GM12878 (cell line): ENCODE measurements at regions not wholly inside any gene's neighbourhood (a gene's known extent, or its start where the extent isn't known, plus 50 kb on each side); places are given as distances from the start of the nearest gene placed in this dataset.

Experiments
- ATAC-seq: fragments of 200-7000 bp; cut with Tn5 transposase; 3 replicates; pipeline ENCODE4 v1.9.1; 2020; ENCODE audit warnings: mild to moderate bottlenecking, moderate library complexity
- BruUV-seq: library from RNA; stranded (reverse); fragments of 400-500 nt; replicated peaks from 2 replicates; lab custom pipeline; 2021; lab: Mats Ljungman, UMichigan
- CTCF ChIA-PET: fragments of 300-600 bp; sonication (Branson Sonifier 250); formaldehyde crosslinking; extraction: SDS; loops from one replicate; lab custom pipeline; 2021; ENCODE audit warnings: inconsistent platforms; lab: Yijun Ruan, JAX
- POLR2A ChIA-PET: fragments of 350-600 bp; formaldehyde crosslinking; extraction: SDS; loops from one replicate; lab custom pipeline; 2021; ENCODE audit warnings: inconsistent platforms; lab: Charles Lee
- RAD21 ChIA-PET: fragments of 300-600 bp; sonication (Branson Sonifier 250); formaldehyde crosslinking; loops from one replicate; lab custom pipeline; 2023; ENCODE audit warnings: antibody characterized with exemption; ENCODE audit not compliant: unreplicated experiment; lab: Charles Lee
- SMC1A ChIA-PET: fragments of 300-600 bp; sonication (Branson Sonifier 250); formaldehyde crosslinking; loops from one replicate; lab custom pipeline; 2023; ENCODE audit not compliant: unreplicated experiment, uncharacterized antibody; lab: Charles Lee
- DNase-seq: peaks from one replicate; pipeline ENCODE4 v3.0.0-alpha.2; 2011; ENCODE audit warnings: low read depth, low spot score
- FAIRE-seq: peaks from 3 replicates; lab custom pipeline; 2011; peaks lifted over from hg19 to GRCh38; lab: Jason Lieb, UNC
- H2AFZ ChIP-seq: 2 replicates; pipeline ENCODE4 v1.6.0; 2011; ENCODE audit warnings: low read depth, low read length, control low read depth; ENCODE audit not compliant: control insufficient read depth
- H3K27ac ChIP-seq: 2 replicates; pipeline ENCODE4 v1.5.1; 2011; ENCODE audit warnings: control low read depth; ENCODE audit not compliant: control insufficient read depth, insufficient read depth
- H3K27me3 ChIP-seq, 2 experiments: replicated peaks in 1 of 2; 2 replicates each; pipeline versions ENCODE4 v1.6.0 to v1.6.1; 2011; ENCODE audit warnings: low read length in 1 of 2; ENCODE audit not compliant: control insufficient read depth in 2 of 2, insufficient read depth in 2 of 2
- H3K36me3 ChIP-seq, 2 experiments: 2 replicates each; pipeline ENCODE4 v1.5.1; 2011; ENCODE audit warnings: low read length in 1 of 2; ENCODE audit not compliant: control insufficient read depth in 2 of 2, insufficient read depth in 2 of 2
- H3K4me1 ChIP-seq: 2 replicates; pipeline ENCODE4 v1.6.1; 2011; ENCODE audit warnings: mild to moderate bottlenecking, low read length, moderate library complexity, mixed read lengths; ENCODE audit not compliant: control insufficient read depth, insufficient read depth
- H3K4me2 ChIP-seq: 2 replicates; pipeline ENCODE4 v1.6.0; 2011; ENCODE audit warnings: control low read depth; ENCODE audit not compliant: control insufficient read depth, insufficient read depth
- H3K4me3 ChIP-seq: fragments of 200-600 bp; sonication (generic); 2 replicates; pipeline ENCODE4 v1.5.1; 2016
- H3K79me2 ChIP-seq: 2 replicates; pipeline ENCODE4 v1.6.0; 2011; ENCODE audit warnings: low read length; ENCODE audit not compliant: control insufficient read depth, insufficient read depth
- H3K9ac ChIP-seq: 2 replicates; pipeline ENCODE4 v1.8.0; 2011; ENCODE audit warnings: low read length, control low read depth, mixed read lengths; ENCODE audit not compliant: control insufficient read depth, insufficient read depth
- H3K9me3 ChIP-seq: replicated peaks from 3 replicates; pipeline ENCODE4 v1.5.1; 2011; ENCODE audit warnings: mild to moderate bottlenecking, low read length; ENCODE audit not compliant: control insufficient read depth, insufficient read depth
- H4K20me1 ChIP-seq: 2 replicates; pipeline ENCODE4 v1.6.0; 2011; ENCODE audit not compliant: control insufficient read depth, insufficient read depth
- BHLHE40 ChIP-seq, 2 experiments: fragments of 450-650 bp in 1 of 2; IDR thresholded peaks; 2 replicates each; pipeline ENCODE4 v1.6.1; 2011 to 2017; ENCODE audit warnings: low read depth in 2 of 2, borderline replicate concordance in 1 of 2, improper control_type of control experiment in 1 of 2, low read length in 1 of 2, mild to moderate bottlenecking in 1 of 2
- FOXM1 ChIP-seq: IDR thresholded peaks from 2 replicates; pipeline ENCODE4 v1.6.1; 2012; ENCODE audit warnings: low read depth, mild to moderate bottlenecking, inconsistent platforms, low read length, moderate library complexity
- IKZF2 ChIP-seq, 2 experiments: fragments of 450-650 bp; IDR thresholded peaks; 2 replicates each; pipeline ENCODE4 v1.6.1; 2017; ENCODE audit warnings: mild to moderate bottlenecking in 2 of 2, moderate library complexity in 2 of 2
- MYB ChIP-seq: fragments of 150-350 bp; IDR thresholded peaks from 2 replicates; pipeline ENCODE4 v1.6.1; 2014; ENCODE audit warnings: mild to moderate bottlenecking, low read depth, low read length, borderline replicate concordance
- PAX5 ChIP-seq: IDR thresholded peaks from 2 replicates; pipeline ENCODE4 v1.6.1; 2011; ENCODE audit warnings: low read depth, low read length, borderline replicate concordance
- POLR2AphosphoS5 ChIP-seq: IDR thresholded peaks from 2 replicates; pipeline ENCODE4 v1.6.1; 2011; ENCODE audit warnings: mild to moderate bottlenecking, low read length, inconsistent platforms
- RB1 ChIP-seq: fragments of 450-650 bp; formaldehyde crosslinking; IDR thresholded peaks from 2 replicates; pipeline ENCODE4 v1.6.1; 2017; ENCODE audit warnings: mild to moderate bottlenecking, borderline replicate concordance
- RUNX3 ChIP-seq: IDR thresholded peaks from 2 replicates; pipeline ENCODE4 v1.6.1; 2012; ENCODE audit warnings: low read length, inconsistent platforms
- SIX5 ChIP-seq: IDR thresholded peaks from 2 replicates; pipeline ENCODE4 v1.6.1; 2011; ENCODE audit warnings: mild to moderate bottlenecking, low read depth, low read length, moderate library complexity; ENCODE audit not compliant: severe bottlenecking
- SMAD1 ChIP-seq: fragments of 450-650 bp; IDR thresholded peaks from 2 replicates; pipeline ENCODE4 v1.6.1; 2018; ENCODE audit warnings: mild to moderate bottlenecking, low read depth; ENCODE audit not compliant: partially characterized antibody
- SMARCA5 ChIP-seq: fragments of 450-650 bp; IDR thresholded peaks from 2 replicates; pipeline ENCODE4 v1.6.1; 2017; ENCODE audit warnings: mild to moderate bottlenecking
- SUPT20H ChIP-seq: IDR thresholded peaks from 2 replicates; pipeline ENCODE4 v1.6.1; 2011; ENCODE audit warnings: low read depth, mild to moderate bottlenecking, low read length, moderate library complexity, borderline replicate concordance; ENCODE audit not compliant: control insufficient read depth
- SUZ12 ChIP-seq: fragments of 200-600 bp; sonication (generic); IDR thresholded peaks from one replicate; pipeline ENCODE4 v1.6.1; 2018; ENCODE audit warnings: antibody characterized with exemption, mild to moderate bottlenecking; ENCODE audit not compliant: unreplicated experiment
- TCF7 ChIP-seq: IDR thresholded peaks from 2 replicates; pipeline ENCODE4 v1.6.1; 2014; ENCODE audit warnings: antibody characterized with exemption, borderline replicate concordance
- ZSCAN29 ChIP-seq: fragments of 450-650 bp; IDR thresholded peaks from 2 replicates; pipeline ENCODE4 v1.6.1; 2017; ENCODE audit warnings: mild to moderate bottlenecking, moderate library complexity
- WGBS: methylation state at CpG from one replicate; pipeline ENCODE4 v1.1.6; 2016; ENCODE audit warnings: low lambda C conversion rate; ENCODE audit not compliant: insufficient replicate concordance, insufficient coverage; ENCODE audit errors: missing lambda C conversion rate; 5-methylcytosine and 5-hydroxymethylcytosine counted together
- in situ Hi-C: fragments of 300-500 bp; cut with MboI; formaldehyde crosslinking; loops from 9 replicates; pipeline ENCODE4 v1.14.3; 2018; ENCODE audit warnings: mixed read lengths
- intact Hi-C: fragments of 100-400 bp; cut with micrococcal nuclease; formaldehyde crosslinking; loops from one replicate; pipeline ENCODE4 v1.14.2; 2022; ENCODE audit not compliant: unreplicated experiment
- TF ChIP-seq, protein P1 (sequence below): fragments of 150-350 bp; IDR thresholded peaks from 2 replicates; pipeline ENCODE4 v1.6.1; 2016; ENCODE audit warnings: low read depth, low read length
- TF ChIP-seq, protein P2 (sequence below): fragments of 450-650 bp; IDR thresholded peaks from 2 replicates; pipeline ENCODE4 v1.6.1; 2017; ENCODE audit warnings: mild to moderate bottlenecking, low read depth, inconsistent platforms; ENCODE audit not compliant: poor library complexity, severe bottlenecking
- TF ChIP-seq, protein P3 (sequence below): IDR thresholded peaks from 2 replicates; pipeline ENCODE4 v1.6.1; 2012; ENCODE audit warnings: mild to moderate bottlenecking, low read depth, low read length

- intact Hi-C loops (no loop called here), in situ Hi-C loops (no loop called here)
- H3K9me3 ChIP-seq, result no peaks in the 10 kb centered on the region; the same call in 2 of the 3 replicates
- H3K36me3 ChIP-seq, result no peaks in the 10 kb centered on the region
- TF ChIP-seq RB1 (no peak), SUZ12 (no peak), SIX5 (no peak), MYB (no peak), SUPT20H (no peak), ZSCAN29 (no peak), SMARCA5 (no peak), SMAD1 (no peak), BHLHE40 (IDR thresholded peaks at IDR 0.05; ENCODE audit: borderline replicate concordance in 1 of 2, low read depth in 2 of 2, low read length in 1 of 2) (no peak), IKZF2 (IDR thresholded peaks at IDR 0.05) (no peak), FOXM1 (no peak), TCF7 (no peak), PAX5 (no peak), POLR2AphosphoS5 (no peak), RUNX3 (no peak)
- TF ChIP-seq, protein P1, sequence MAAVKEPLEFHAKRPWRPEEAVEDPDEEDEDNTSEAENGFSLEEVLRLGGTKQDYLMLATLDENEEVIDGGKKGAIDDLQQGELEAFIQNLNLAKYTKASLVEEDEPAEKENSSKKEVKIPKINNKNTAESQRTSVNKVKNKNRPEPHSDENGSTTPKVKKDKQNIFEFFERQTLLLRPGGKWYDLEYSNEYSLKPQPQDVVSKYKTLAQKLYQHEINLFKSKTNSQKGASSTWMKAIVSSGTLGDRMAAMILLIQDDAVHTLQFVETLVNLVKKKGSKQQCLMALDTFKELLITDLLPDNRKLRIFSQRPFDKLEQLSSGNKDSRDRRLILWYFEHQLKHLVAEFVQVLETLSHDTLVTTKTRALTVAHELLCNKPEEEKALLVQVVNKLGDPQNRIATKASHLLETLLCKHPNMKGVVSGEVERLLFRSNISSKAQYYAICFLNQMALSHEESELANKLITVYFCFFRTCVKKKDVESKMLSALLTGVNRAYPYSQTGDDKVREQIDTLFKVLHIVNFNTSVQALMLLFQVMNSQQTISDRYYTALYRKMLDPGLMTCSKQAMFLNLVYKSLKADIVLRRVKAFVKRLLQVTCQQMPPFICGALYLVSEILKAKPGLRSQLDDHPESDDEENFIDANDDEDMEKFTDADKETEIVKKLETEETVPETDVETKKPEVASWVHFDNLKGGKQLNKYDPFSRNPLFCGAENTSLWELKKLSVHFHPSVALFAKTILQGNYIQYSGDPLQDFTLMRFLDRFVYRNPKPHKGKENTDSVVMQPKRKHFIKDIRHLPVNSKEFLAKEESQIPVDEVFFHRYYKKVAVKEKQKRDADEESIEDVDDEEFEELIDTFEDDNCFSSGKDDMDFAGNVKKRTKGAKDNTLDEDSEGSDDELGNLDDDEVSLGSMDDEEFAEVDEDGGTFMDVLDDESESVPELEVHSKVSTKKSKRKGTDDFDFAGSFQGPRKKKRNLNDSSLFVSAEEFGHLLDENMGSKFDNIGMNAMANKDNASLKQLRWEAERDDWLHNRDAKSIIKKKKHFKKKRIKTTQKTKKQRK, result no peak
- TF ChIP-seq, protein P2, sequence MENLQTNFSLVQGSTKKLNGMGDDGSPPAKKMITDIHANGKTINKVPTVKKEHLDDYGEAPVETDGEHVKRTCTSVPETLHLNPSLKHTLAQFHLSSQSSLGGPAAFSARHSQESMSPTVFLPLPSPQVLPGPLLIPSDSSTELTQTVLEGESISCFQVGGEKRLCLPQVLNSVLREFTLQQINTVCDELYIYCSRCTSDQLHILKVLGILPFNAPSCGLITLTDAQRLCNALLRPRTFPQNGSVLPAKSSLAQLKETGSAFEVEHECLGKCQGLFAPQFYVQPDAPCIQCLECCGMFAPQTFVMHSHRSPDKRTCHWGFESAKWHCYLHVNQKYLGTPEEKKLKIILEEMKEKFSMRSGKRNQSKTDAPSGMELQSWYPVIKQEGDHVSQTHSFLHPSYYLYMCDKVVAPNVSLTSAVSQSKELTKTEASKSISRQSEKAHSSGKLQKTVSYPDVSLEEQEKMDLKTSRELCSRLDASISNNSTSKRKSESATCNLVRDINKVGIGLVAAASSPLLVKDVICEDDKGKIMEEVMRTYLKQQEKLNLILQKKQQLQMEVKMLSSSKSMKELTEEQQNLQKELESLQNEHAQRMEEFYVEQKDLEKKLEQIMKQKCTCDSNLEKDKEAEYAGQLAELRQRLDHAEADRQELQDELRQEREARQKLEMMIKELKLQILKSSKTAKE, result no peak
- TF ChIP-seq, protein P3, sequence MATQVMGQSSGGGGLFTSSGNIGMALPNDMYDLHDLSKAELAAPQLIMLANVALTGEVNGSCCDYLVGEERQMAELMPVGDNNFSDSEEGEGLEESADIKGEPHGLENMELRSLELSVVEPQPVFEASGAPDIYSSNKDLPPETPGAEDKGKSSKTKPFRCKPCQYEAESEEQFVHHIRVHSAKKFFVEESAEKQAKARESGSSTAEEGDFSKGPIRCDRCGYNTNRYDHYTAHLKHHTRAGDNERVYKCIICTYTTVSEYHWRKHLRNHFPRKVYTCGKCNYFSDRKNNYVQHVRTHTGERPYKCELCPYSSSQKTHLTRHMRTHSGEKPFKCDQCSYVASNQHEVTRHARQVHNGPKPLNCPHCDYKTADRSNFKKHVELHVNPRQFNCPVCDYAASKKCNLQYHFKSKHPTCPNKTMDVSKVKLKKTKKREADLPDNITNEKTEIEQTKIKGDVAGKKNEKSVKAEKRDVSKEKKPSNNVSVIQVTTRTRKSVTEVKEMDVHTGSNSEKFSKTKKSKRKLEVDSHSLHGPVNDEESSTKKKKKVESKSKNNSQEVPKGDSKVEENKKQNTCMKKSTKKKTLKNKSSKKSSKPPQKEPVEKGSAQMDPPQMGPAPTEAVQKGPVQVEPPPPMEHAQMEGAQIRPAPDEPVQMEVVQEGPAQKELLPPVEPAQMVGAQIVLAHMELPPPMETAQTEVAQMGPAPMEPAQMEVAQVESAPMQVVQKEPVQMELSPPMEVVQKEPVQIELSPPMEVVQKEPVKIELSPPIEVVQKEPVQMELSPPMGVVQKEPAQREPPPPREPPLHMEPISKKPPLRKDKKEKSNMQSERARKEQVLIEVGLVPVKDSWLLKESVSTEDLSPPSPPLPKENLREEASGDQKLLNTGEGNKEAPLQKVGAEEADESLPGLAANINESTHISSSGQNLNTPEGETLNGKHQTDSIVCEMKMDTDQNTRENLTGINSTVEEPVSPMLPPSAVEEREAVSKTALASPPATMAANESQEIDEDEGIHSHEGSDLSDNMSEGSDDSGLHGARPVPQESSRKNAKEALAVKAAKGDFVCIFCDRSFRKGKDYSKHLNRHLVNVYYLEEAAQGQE, result no peak
- DNase-seq, result no peak
- POLR2A ChIA-PET, result no interaction called here
- H3K27me3 ChIP-seq, result no peaks in the 10 kb centered on the region
- H3K79me2 ChIP-seq, result no peaks in the 10 kb centered on the region
- no peak overlapping the region for H3K4me3 ChIP-seq
- H2AFZ ChIP-seq, result no peak overlapping the region
- RAD21 ChIA-PET, result no interaction called here
- no peak for FAIRE-seq
- BruUV-seq, result no TSS peak
- CTCF ChIA-PET, result no interaction called here
- no peak overlapping the region for H3K27ac ChIP-seq
- no peaks in the 10 kb centered on the region for H3K4me1 ChIP-seq
- SMC1A ChIA-PET, result no interaction called here
- no peak overlapping the region for H3K9ac ChIP-seq
- ATAC-seq, result no peak
- H3K4me2 ChIP-seq, result no peak overlapping the region
- H4K20me1 ChIP-seq, result no peaks in the 10 kb centered on the region
- 98% methylated on average over 4 of the region's 4 CpGs for WGBS
These were observed 454.6 kb downstream of the CETN3 start for GRCh38 chr5:89954916-89955315.
